SK-N-SH (cell line): ENCODE measurements at regions not wholly inside any gene's neighbourhood (a gene's known extent, or its start where the extent isn't known, plus 50 kb on each side); places are given as distances from the start of the nearest gene placed in this dataset.

Experiments
- CTCF ChIA-PET: fragments of 300-600, 350-600 bp; formaldehyde crosslinking; extraction: SDS; loops from one replicate; lab custom pipeline; 2021; lab: Yijun Ruan, JAX
- POLR2A ChIA-PET: fragments of 350-600 bp; sonication (Branson Sonifier 250); formaldehyde crosslinking; extraction: SDS; loops from one replicate; lab custom pipeline; 2020; ENCODE audit warnings: antibody characterized with exemption, inconsistent platforms; lab: Yijun Ruan, JAX
- DNase-seq: peaks from one replicate; pipeline ENCODE4 v3.0.0; 2012
- H2AFZ ChIP-seq: fragments of 200-600 bp; sonication (generic); 2 replicates; pipeline ENCODE4 v1.8.1; 2016; ENCODE audit warnings: antibody characterized with exemption, mild to moderate bottlenecking, low read depth
- H3F3A ChIP-seq: fragments of 200-600 bp; sonication (generic); replicated peaks from 2 replicates; pipeline ENCODE3; 2016; ENCODE audit warnings: antibody characterized with exemption, mild to moderate bottlenecking; ENCODE audit not compliant: insufficient read depth
- H3K27ac ChIP-seq, 2 experiments: fragments of 200-500 bp in 1 of 2; fragments of 200-600 bp in 1 of 2; sonication (Bioruptor generic) in 1 of 2; sonication (generic), shearing (Covaris generic) in 1 of 2; 2 replicates each; pipeline versions ENCODE4 v1.5.1 to v1.6.1; 2014 to 2016; ENCODE audit warnings: low read depth in 2 of 2, inconsistent platforms in 1 of 2, low read length in 1 of 2, mild to moderate bottlenecking in 1 of 2, mixed read lengths in 1 of 2
- H3K27me3 ChIP-seq: fragments of 200-600 bp; sonication (generic), shearing (Covaris generic); 2 replicates; pipeline ENCODE4 v1.6.1; 2016; ENCODE audit warnings: mixed run types; ENCODE audit not compliant: insufficient read depth
- H3K36me3 ChIP-seq, 2 experiments: fragments of 200-500 bp in 1 of 2; fragments of 200-600 bp in 1 of 2; sonication (Bioruptor generic) in 1 of 2; sonication (generic) in 1 of 2; replicated peaks in 1 of 2; 2 replicates each; pipeline versions ENCODE3 to v1.5.1; 2014 to 2016; ENCODE audit warnings: low read length in 1 of 2, mild to moderate bottlenecking in 1 of 2; ENCODE audit not compliant: insufficient read depth in 2 of 2, control insufficient read depth in 1 of 2
- H3K4me1 ChIP-seq, 2 experiments: fragments of 200-500 bp in 1 of 2; fragments of 200-600 bp in 1 of 2; sonication (Bioruptor generic) in 1 of 2; sonication (generic), shearing (Covaris generic) in 1 of 2; 2 replicates each; pipeline versions ENCODE4 v1.5.1 to v1.6.1; 2014 to 2016; ENCODE audit warnings: low read depth in 1 of 2, low read length in 1 of 2, mixed run types in 1 of 2; ENCODE audit not compliant: insufficient read depth in 2 of 2, control insufficient read depth in 1 of 2
- H3K4me2 ChIP-seq: fragments of 200-600 bp; sonication (generic), shearing (Covaris generic); 2 replicates; pipeline ENCODE4 v1.6.1; 2017; ENCODE audit warnings: mixed run types
- H3K4me3 ChIP-seq, 2 experiments: fragments of 200-500 bp in 1 of 2; fragments of 200-600 bp in 1 of 2; sonication (Bioruptor generic) in 1 of 2; sonication (generic), shearing (Covaris generic) in 1 of 2; 2 replicates each; pipeline versions ENCODE4 v1.5.1 to v1.8.1; 2014 to 2016; ENCODE audit warnings: low read depth in 2 of 2, inconsistent platforms in 1 of 2, low read length in 1 of 2, mild to moderate bottlenecking in 1 of 2, mixed read lengths in 1 of 2, moderate library complexity in 1 of 2
- H3K79me2 ChIP-seq: fragments of 200-600 bp; sonication (generic); 2 replicates; pipeline ENCODE4 v1.8.1; 2017; ENCODE audit warnings: mild to moderate bottlenecking; ENCODE audit not compliant: insufficient read depth
- H3K9ac ChIP-seq: fragments of 200-600 bp; sonication (generic); 2 replicates; pipeline ENCODE4 v1.6.1; 2017; ENCODE audit warnings: mixed run types
- H3K9me2 ChIP-seq: fragments of 200-600 bp; sonication (generic); 2 replicates; pipeline ENCODE4 v1.6.1; 2017; ENCODE audit warnings: mixed run types
- H3K9me3 ChIP-seq: fragments of 200-600 bp; sonication (generic); 2 replicates; pipeline ENCODE4 v1.6.1; 2017; ENCODE audit warnings: mixed run types, mild to moderate bottlenecking, moderate library complexity
- H4K20me1 ChIP-seq: fragments of 200-600 bp; sonication (generic); 2 replicates; pipeline ENCODE4 v1.6.1; 2017; ENCODE audit warnings: mild to moderate bottlenecking, mixed run types; ENCODE audit not compliant: insufficient read depth
- FOXJ3 ChIP-seq: sonication (generic); formaldehyde crosslinking; IDR thresholded peaks from 2 replicates; pipeline ENCODE4 v1.5.1; 2020; ENCODE audit warnings: mild to moderate bottlenecking, missing genetic modification reagents
- MAX ChIP-seq: IDR thresholded peaks from 2 replicates; pipeline ENCODE4 v1.4.0; 2012; ENCODE audit warnings: low read depth
- MEF2A ChIP-seq: IDR thresholded peaks from 2 replicates; pipeline ENCODE4 v1.4.0; 2012; ENCODE audit warnings: low read depth, borderline replicate concordance
- NFIC ChIP-seq: IDR thresholded peaks from 2 replicates; pipeline ENCODE4 v1.4.0; 2012; ENCODE audit warnings: borderline replicate concordance
- NRF1 ChIP-seq: IDR thresholded peaks from 2 replicates; pipeline ENCODE4 v1.6.1; 2012; ENCODE audit warnings: low read depth, mild to moderate bottlenecking, low read length
- RXRA ChIP-seq: IDR thresholded peaks from 2 replicates; pipeline ENCODE4 v1.4.0; 2012; ENCODE audit warnings: low read depth, mild to moderate bottlenecking, borderline replicate concordance
- TCF12 ChIP-seq: IDR thresholded peaks from 2 replicates; pipeline ENCODE4 v1.4.0; 2012
- TEAD4 ChIP-seq: IDR thresholded peaks from 2 replicates; pipeline ENCODE4 v1.4.0; 2012; ENCODE audit warnings: mild to moderate bottlenecking, borderline replicate concordance; ENCODE audit not compliant: insufficient read depth
- USF1 ChIP-seq: IDR thresholded peaks from 2 replicates; pipeline ENCODE4 v1.4.0; 2012; ENCODE audit warnings: low read depth, borderline replicate concordance
- TF ChIP-seq, protein P1 (sequence below): fragments of 150-350 bp; IDR thresholded peaks from 2 replicates; pipeline ENCODE4 v1.6.1; 2016; ENCODE audit warnings: mild to moderate bottlenecking, low read depth, low read length
- TF ChIP-seq, protein P2 (sequence below): fragments of 200-600 bp; sonication (generic); IDR thresholded peaks from 2 replicates; pipeline ENCODE4 v1.6.1; 2017; ENCODE audit warnings: antibody characterized with exemption, mild to moderate bottlenecking, moderate library complexity
- TF ChIP-seq, protein P3 (sequence below): IDR thresholded peaks from 2 replicates; pipeline ENCODE4; 2012

- CTCF ChIA-PET: no interaction called here
- POLR2A ChIA-PET: no interaction called here
- no peak for DNase-seq
Observed at GRCh38 chr3:5554245-5554747, 366.8 kb downstream of the EDEM1 start.

More at GRCh38 chr3:5554245-5554747, 366.8 kb downstream of the EDEM1 start:
- Histone ChIP-seq H3K36me3 (no peaks in the 10 kb centered on the region), H3K4me3 (no peak overlapping the region), H3K9me3 (no peaks in the 10 kb centered on the region), H2AFZ (no peak overlapping the region), H4K20me1 (no peaks in the 10 kb centered on the region), H3K27ac (no peak overlapping the region), H3K4me2 (no peak overlapping the region), H3K4me1 (no peaks in the 10 kb centered on the region), H3K9me2 (no peaks in the 10 kb centered on the region), H3K79me2 (no peaks in the 10 kb centered on the region), H3K9ac (no peak overlapping the region)
- no peak for TF ChIP-seq RXRA
- no peak for TF ChIP-seq NRF1
- TF ChIP-seq, protein P1, sequence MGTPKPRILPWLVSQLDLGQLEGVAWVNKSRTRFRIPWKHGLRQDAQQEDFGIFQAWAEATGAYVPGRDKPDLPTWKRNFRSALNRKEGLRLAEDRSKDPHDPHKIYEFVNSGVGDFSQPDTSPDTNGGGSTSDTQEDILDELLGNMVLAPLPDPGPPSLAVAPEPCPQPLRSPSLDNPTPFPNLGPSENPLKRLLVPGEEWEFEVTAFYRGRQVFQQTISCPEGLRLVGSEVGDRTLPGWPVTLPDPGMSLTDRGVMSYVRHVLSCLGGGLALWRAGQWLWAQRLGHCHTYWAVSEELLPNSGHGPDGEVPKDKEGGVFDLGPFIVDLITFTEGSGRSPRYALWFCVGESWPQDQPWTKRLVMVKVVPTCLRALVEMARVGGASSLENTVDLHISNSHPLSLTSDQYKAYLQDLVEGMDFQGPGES: no peak
- no peak for TF ChIP-seq TCF12
- no peak for TF ChIP-seq NFIC
- TF ChIP-seq MEF2A: no peak
- TF ChIP-seq, protein P2, sequence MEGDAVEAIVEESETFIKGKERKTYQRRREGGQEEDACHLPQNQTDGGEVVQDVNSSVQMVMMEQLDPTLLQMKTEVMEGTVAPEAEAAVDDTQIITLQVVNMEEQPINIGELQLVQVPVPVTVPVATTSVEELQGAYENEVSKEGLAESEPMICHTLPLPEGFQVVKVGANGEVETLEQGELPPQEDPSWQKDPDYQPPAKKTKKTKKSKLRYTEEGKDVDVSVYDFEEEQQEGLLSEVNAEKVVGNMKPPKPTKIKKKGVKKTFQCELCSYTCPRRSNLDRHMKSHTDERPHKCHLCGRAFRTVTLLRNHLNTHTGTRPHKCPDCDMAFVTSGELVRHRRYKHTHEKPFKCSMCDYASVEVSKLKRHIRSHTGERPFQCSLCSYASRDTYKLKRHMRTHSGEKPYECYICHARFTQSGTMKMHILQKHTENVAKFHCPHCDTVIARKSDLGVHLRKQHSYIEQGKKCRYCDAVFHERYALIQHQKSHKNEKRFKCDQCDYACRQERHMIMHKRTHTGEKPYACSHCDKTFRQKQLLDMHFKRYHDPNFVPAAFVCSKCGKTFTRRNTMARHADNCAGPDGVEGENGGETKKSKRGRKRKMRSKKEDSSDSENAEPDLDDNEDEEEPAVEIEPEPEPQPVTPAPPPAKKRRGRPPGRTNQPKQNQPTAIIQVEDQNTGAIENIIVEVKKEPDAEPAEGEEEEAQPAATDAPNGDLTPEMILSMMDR: no peak
- no peak for TF ChIP-seq USF1
- TF ChIP-seq, protein P3, sequence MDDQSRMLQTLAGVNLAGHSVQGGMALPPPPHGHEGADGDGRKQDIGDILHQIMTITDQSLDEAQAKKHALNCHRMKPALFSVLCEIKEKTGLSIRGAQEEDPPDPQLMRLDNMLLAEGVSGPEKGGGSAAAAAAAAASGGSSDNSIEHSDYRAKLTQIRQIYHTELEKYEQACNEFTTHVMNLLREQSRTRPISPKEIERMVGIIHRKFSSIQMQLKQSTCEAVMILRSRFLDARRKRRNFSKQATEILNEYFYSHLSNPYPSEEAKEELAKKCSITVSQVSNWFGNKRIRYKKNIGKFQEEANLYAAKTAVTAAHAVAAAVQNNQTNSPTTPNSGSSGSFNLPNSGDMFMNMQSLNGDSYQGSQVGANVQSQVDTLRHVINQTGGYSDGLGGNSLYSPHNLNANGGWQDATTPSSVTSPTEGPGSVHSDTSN: no peak
- no peak for TF ChIP-seq TEAD4
- no peak for TF ChIP-seq MAX
- no peak for TF ChIP-seq FOXJ3 (CRISPR knock-in tag)
- TF ChIP-seq, all 33 proteins: peak for 0
- Histone ChIP-seq H3F3A (no peaks in the 10 kb centered on the region), H3K27me3 (no peaks in the 10 kb centered on the region)
